Activated CD8-positive, alpha-beta memory T cell treated with anti-CD3 and anti-CD28 coated beads, Interleukin-2, amount 50 U/mL, for 1 hour (primary cell): ENCODE measurements at regions not wholly inside any gene's neighbourhood (a gene's known extent, or its start where the extent isn't known, plus 50 kb on each side); places are given as distances from the start of the nearest gene placed in this dataset.

Experiments
- DNase-seq: peaks from one replicate; pipeline ENCODE4 v3.0.0-alpha.2; 2020; ENCODE audit errors: extremely low read depth

GRCh38 chr5:135124128-135124527 is 90.1 kb upstream of the PITX1 start:
- DNase-seq, result no peak

GRCh38 chr5:135122797-135123196 is 88.8 kb upstream of the PITX1 start:
- DNase-seq, result no peak

- no peak for DNase-seq
Measured at GRCh38 chr5:135120951-135121350, 86.9 kb upstream of the PITX1 start.

- DNase-seq, result no peak
Measured at GRCh38 chr5:135119481-135119880, 85.5 kb upstream of the PITX1 start.

- DNase-seq, result no peak
Measured at GRCh38 chr5:135117590-135117989, 83.6 kb upstream of the PITX1 start.

- no peak for DNase-seq
Measured at GRCh38 chr5:135116160-135116561, 82.1 kb upstream of the PITX1 start.

GRCh38 chr5:135115591-135115990 is 81.6 kb upstream of the PITX1 start:
- DNase-seq, result no peak

- DNase-seq, result no peak
Measured at GRCh38 chr5:135114759-135115158, 80.7 kb upstream of the PITX1 start.

- DNase-seq, result no peak
Measured at GRCh38 chr5:135112008-135112725, 78.1 kb upstream of the PITX1 start.

- no peak for DNase-seq
Measured at GRCh38 chr5:135110785-135111596, 77.0 kb upstream of the PITX1 start.

- no peak for DNase-seq
Measured at GRCh38 chr5:135108992-135109391, 75.0 kb upstream of the PITX1 start.

GRCh38 chr5:135108569-135108968 is 74.5 kb upstream of the PITX1 start:
- DNase-seq, result no peak

- DNase-seq, result no peak
Measured at GRCh38 chr5:135107986-135108385, 74.0 kb upstream of the PITX1 start.

GRCh38 chr5:135106610-135107471 is 72.8 kb upstream of the PITX1 start:
- no peak for DNase-seq

- DNase-seq, result no peak
Measured at GRCh38 chr5:135106136-135106535, 72.1 kb upstream of the PITX1 start.

GRCh38 chr5:135105105-135105484 is 71.1 kb upstream of the PITX1 start:
- DNase-seq, result no peak

GRCh38 chr5:135103575-135103853 is 69.5 kb upstream of the PITX1 start:
- DNase-seq, result no peak

- DNase-seq, result no peak
Measured at GRCh38 chr5:135102716-135103574, 68.9 kb upstream of the PITX1 start.

GRCh38 chr5:135100431-135100830 is 66.4 kb upstream of the PITX1 start:
- no peak for DNase-seq

GRCh38 chr5:135100011-135100410 is 66.0 kb upstream of the PITX1 start:
- no peak for DNase-seq

GRCh38 chr5:135097390-135097789 is 63.4 kb upstream of the PITX1 start:
- DNase-seq, result no peak

GRCh38 chr5:135095871-135096270 is 61.8 kb upstream of the PITX1 start:
- no peak for DNase-seq
